ENCODE measurements at regions not wholly inside any gene's neighbourhood (a gene's known extent, or its start where the extent isn't known, plus 50 kb on each side); places are given as distances from the start of the nearest gene placed in this dataset.

GRCh38 chr11:90912631-90913030 is 689.8 kb upstream of the CHORDC1 start:
- no peak for DNase-seq

- no peak for DNase-seq
Observed at GRCh38 chr11:90911192-90911591, 688.3 kb upstream of the CHORDC1 start.

- DNase-seq: peak; percentile 4
Observed at GRCh38 chr11:90908074-90908473, 685.2 kb upstream of the CHORDC1 start.

- no peak for DNase-seq
Observed at GRCh38 chr11:90895850-90896249, 673.0 kb upstream of the CHORDC1 start.

GRCh38 chr11:90890347-90890746 is 667.5 kb upstream of the CHORDC1 start:
- DNase-seq: no peak

GRCh38 chr11:90884181-90884580 is 661.3 kb upstream of the CHORDC1 start:
- no peak for DNase-seq

GRCh38 chr11:90874986-90875385 is 652.1 kb upstream of the CHORDC1 start:
- DNase-seq: peak; percentile 1

GRCh38 chr11:90874281-90874680 is 651.4 kb upstream of the CHORDC1 start:
- DNase-seq: no peak

- DNase-seq: no peak
Observed at GRCh38 chr11:90867416-90867815, 644.6 kb upstream of the CHORDC1 start.

- no peak for DNase-seq
Observed at GRCh38 chr11:90856790-90857189, 633.9 kb upstream of the CHORDC1 start.

GRCh38 chr11:90855531-90855930 is 632.7 kb upstream of the CHORDC1 start:
- no peak for DNase-seq

GRCh38 chr11:90851196-90851595 is 628.3 kb upstream of the CHORDC1 start:
- no peak for DNase-seq

GRCh38 chr11:90849312-90849711 is 626.5 kb upstream of the CHORDC1 start:
- no peak for DNase-seq

GRCh38 chr11:90847268-90847886 is 624.5 kb upstream of the CHORDC1 start:
- DNase-seq: no peak

GRCh38 chr11:90846628-90847027 is 623.8 kb upstream of the CHORDC1 start:
- no peak for DNase-seq

GRCh38 chr11:90845799-90846198 is 623.0 kb upstream of the CHORDC1 start:
- no peak for DNase-seq

- peak; percentile 9 for DNase-seq
Observed at GRCh38 chr11:90845126-90845525, 622.3 kb upstream of the CHORDC1 start.

- no peak for DNase-seq
Observed at GRCh38 chr11:90844041-90844440, 621.2 kb upstream of the CHORDC1 start.

- DNase-seq: no peak
Observed at GRCh38 chr11:90842681-90843080, 619.8 kb upstream of the CHORDC1 start.

- no peak for DNase-seq
Observed at GRCh38 chr11:90840071-90840470, 617.2 kb upstream of the CHORDC1 start.

GRCh38 chr11:90836031-90836430 is 613.2 kb upstream of the CHORDC1 start:
- no peak for DNase-seq

GRCh38 chr11:90823446-90823845 is 600.6 kb upstream of the CHORDC1 start:
- no peak for DNase-seq

- DNase-seq: no peak
Observed at GRCh38 chr11:90822996-90823395, 600.1 kb upstream of the CHORDC1 start.

- DNase-seq: peak; percentile 12
Observed at GRCh38 chr11:90818196-90818745, 595.4 kb upstream of the CHORDC1 start.

GRCh38 chr11:90809581-90809980 is 586.7 kb upstream of the CHORDC1 start:
- no peak for DNase-seq
